ENCODE measurements at regions not wholly inside any gene's neighbourhood (a gene's known extent, or its start where the extent isn't known, plus 50 kb on each side); places are given as distances from the start of the nearest gene placed in this dataset.

GRCh38 chr2:239669181-239669898 lies 268.5 kb upstream of the HDAC4 start:
- H3K27me3 ChIP-seq (ENCODE audit: insufficient read depth, poor library complexity, severe bottlenecking), result no peaks in the 10 kb centered on the region

GRCh38 chr2:239668651-239669050 lies 267.8 kb upstream of the HDAC4 start:
- TF ChIP-seq GABPA (IDR thresholded peaks at IDR 0.05; ENCODE audit: low read depth) (no peak), SPI1 (IDR thresholded peaks at IDR 0.05; ENCODE audit: borderline replicate concordance, low read depth) (no peak), REST (IDR thresholded peaks at IDR 0.05; ENCODE audit: insufficient replicate concordance, low read depth) (no peak)
- Histone ChIP-seq H3K27me3 (ENCODE audit: insufficient read depth, poor library complexity, severe bottlenecking) (no peaks in the 10 kb centered on the region), H3K4me3 (replicated peaks; ENCODE audit: insufficient read depth, low read length) (no peak overlapping the region), H3K27ac (replicated peaks) (no peak overlapping the region)
- no peak for DNase-seq (ENCODE audit: low read depth in 1 of 2, low spot score in 1 of 2)

More at GRCh38 chr2:239669181-239669898, 268.5 kb upstream of the HDAC4 start:
- Histone ChIP-seq H3K27ac (replicated peaks) (no peak overlapping the region), H3K4me3 (replicated peaks; ENCODE audit: insufficient read depth, low read length) (no peak overlapping the region)
- no peak for DNase-seq (ENCODE audit: low read depth in 1 of 2, low spot score in 1 of 2)
- no peak for TF ChIP-seq CTCF (IDR thresholded peaks at IDR 0.05; ENCODE audit: insufficient read depth, low read length)
- no peak for TF ChIP-seq POLR2AphosphoS5 (IDR thresholded peaks at IDR 0.05; ENCODE audit: low read depth)
- TF ChIP-seq SPI1 (IDR thresholded peaks at IDR 0.05; ENCODE audit: borderline replicate concordance, low read depth), result no peak
- no peak for TF ChIP-seq REST (IDR thresholded peaks at IDR 0.05; ENCODE audit: insufficient replicate concordance, low read depth)
- TF ChIP-seq GABPA (IDR thresholded peaks at IDR 0.05; ENCODE audit: low read depth), result no peak

GRCh38 chr2:239668042-239668441 lies 267.2 kb upstream of the HDAC4 start:
- Histone ChIP-seq H3K4me3 (replicated peaks; ENCODE audit: insufficient read depth, low read length) (no peak overlapping the region), H3K27ac (replicated peaks) (no peak overlapping the region), H3K27me3 (ENCODE audit: insufficient read depth, poor library complexity, severe bottlenecking) (no peaks in the 10 kb centered on the region)
- DNase-seq (ENCODE audit: low read depth in 1 of 2, low spot score in 1 of 2), result no peak
- TF ChIP-seq REST (IDR thresholded peaks at IDR 0.05; ENCODE audit: insufficient replicate concordance, low read depth) (no peak), CTCF (IDR thresholded peaks at IDR 0.05; ENCODE audit: insufficient read depth, low read length) (no peak), SPI1 (IDR thresholded peaks at IDR 0.05; ENCODE audit: borderline replicate concordance, low read depth) (no peak), GABPA (IDR thresholded peaks at IDR 0.05; ENCODE audit: low read depth) (no peak), POLR2AphosphoS5 (IDR thresholded peaks at IDR 0.05; ENCODE audit: low read depth) (no peak)
